Activated naive CD4-positive, alpha-beta T cell treated with anti-CD3 and anti-CD28 coated beads for 36 hours (primary cell): ENCODE measurements at regions not wholly inside any gene's neighbourhood (a gene's known extent, or its start where the extent isn't known, plus 50 kb on each side); places are given as distances from the start of the nearest gene placed in this dataset.
"Not testable (repeated sequence)": the region's sequence is repeated elsewhere in the genome, so short reads cannot be mapped to it uniquely, and the experiment has no call there.

Experiments used
- CTCF ChIA-PET: fragments of 350-600 bp; sonication (Branson Sonifier 250); formaldehyde crosslinking; loops from one replicate; lab custom pipeline; 2021; ENCODE audit warnings: antibody characterized with exemption; lab: Charles Lee
- DNase-seq: peaks from one replicate; pipeline ENCODE4 v3.0.0-alpha.2; 2020
- H3K27ac Mint-ChIP-seq: one replicate; pipeline ENCODE4 v1.8.0; 2021; ENCODE audit warnings: mild to moderate bottlenecking, mixed read lengths
- H3K27me3 Mint-ChIP-seq: one replicate; pipeline ENCODE4 v1.8.0; 2021; ENCODE audit warnings: low read depth, mixed read lengths
- H3K36me3 Mint-ChIP-seq: one replicate; pipeline ENCODE4 v1.8.0; 2021; ENCODE audit warnings: low read depth, mixed read lengths
- H3K4me1 Mint-ChIP-seq: one replicate; pipeline ENCODE4 v1.8.0; 2021; ENCODE audit warnings: low read depth, mixed read lengths
- H3K4me3 Mint-ChIP-seq: one replicate; pipeline ENCODE4 v1.8.0; 2021; ENCODE audit warnings: mild to moderate bottlenecking, moderate library complexity, mixed read lengths
- H3K9me3 Mint-ChIP-seq: one replicate; pipeline ENCODE4 v1.8.0; 2021; ENCODE audit warnings: mixed read lengths
- intact Hi-C: fragments of 100-400 bp; cut with micrococcal nuclease; formaldehyde crosslinking; loops from one replicate; pipeline ENCODE4 v1.15.1; 2023

DNA sequence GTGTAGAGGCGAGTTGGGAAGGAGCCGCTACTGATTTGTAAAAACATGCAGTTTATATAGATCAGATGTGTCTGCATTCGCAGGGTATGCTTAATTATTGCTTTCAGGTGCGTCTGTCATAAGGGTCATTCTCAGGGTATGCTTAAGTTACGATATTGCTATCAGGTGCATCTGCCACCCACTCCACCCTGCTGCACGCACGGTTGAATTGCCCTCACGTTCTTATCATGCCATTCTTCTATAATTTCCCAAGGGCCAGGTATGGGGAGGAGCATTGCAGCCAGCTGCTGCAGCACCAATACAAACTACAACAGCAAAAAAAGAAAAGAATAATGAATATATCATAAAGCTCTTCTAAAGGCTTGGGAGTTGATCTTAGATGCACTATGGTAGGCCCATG is 230.0 kb downstream of the KBTBD8 start:
- Mint-ChIP-seq H3K4me1 (no peaks in the 10 kb centered on the region), H3K27me3 (no peaks in the 10 kb centered on the region), H3K27ac (no peak overlapping the region), H3K9me3 (no peaks in the 10 kb centered on the region), H3K36me3 (no peaks in the 10 kb centered on the region), H3K4me3 (no peak overlapping the region)
- DNase-seq, result no peak
- CTCF ChIA-PET, result interaction anchor here (1.9 kb wide), 1 partner anchor 114 kb away, joined by 5 read pairs; no protein-coding TSS in a partner anchor
- intact Hi-C loops, result no loop called here

DNA sequence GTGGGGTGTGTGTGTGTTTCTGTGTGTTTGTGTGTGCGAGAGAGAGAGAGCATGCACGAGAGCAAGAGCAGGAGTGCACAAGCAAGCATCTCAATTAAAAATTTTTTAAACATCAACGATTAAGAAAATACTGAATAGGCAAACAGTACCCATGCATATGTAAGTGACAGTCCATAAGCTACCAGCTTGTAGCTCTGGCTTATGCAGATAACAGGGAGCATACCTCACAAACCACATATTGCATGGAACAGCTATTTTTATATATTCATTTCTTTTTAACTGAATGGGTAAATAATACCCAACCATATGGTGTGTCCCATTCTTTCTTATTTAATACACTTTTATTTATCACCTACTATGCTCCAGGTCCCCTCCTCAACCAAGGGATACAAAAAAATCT is 234.5 kb downstream of the KBTBD8 start:
- DNase-seq, result no peak
- Mint-ChIP-seq H3K4me3 (no peak overlapping the region), H3K9me3 (no peaks in the 10 kb centered on the region), H3K36me3 (no peaks in the 10 kb centered on the region), H3K27ac (no peak overlapping the region), H3K27me3 (no peaks in the 10 kb centered on the region), H3K4me1 (no peaks in the 10 kb centered on the region)
- intact Hi-C loops, result no loop called here
- CTCF ChIA-PET, result no interaction called here

DNA sequence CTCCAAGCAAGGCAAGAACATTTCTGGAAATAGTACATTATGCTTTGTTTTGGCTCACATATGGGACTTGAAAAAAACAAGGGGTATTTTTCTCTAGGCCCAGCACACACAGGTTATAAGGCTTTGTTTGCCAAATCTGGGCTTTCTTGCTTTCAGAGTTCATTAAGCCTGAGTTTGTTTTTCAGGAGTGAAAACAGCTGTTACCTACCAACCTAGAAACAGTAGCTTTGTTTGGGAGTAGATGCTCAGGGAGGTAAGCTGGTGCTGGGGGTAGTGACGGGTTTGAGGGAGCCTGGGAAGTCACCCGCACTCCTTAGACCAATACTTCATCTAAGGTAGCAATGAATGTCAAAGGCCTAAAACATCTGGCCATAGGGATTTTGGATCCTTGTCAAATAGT is 241.2 kb downstream of the KBTBD8 start:
- H3K27me3 Mint-ChIP-seq, result no peaks in the 10 kb centered on the region
- CTCF ChIA-PET, result interaction anchor here (0.6 kb wide), 1 partner anchor 8 kb away, joined by 3 read pairs; no protein-coding TSS in a partner anchor
- intact Hi-C loops, result no loop called here
- H3K4me1 Mint-ChIP-seq, result no peaks in the 10 kb centered on the region
- H3K4me3 Mint-ChIP-seq, result no peak overlapping the region
- no peak overlapping the region for H3K27ac Mint-ChIP-seq
- no peaks in the 10 kb centered on the region for H3K9me3 Mint-ChIP-seq
- no peak for DNase-seq
- no peaks in the 10 kb centered on the region for H3K36me3 Mint-ChIP-seq

- H3K4me1 Mint-ChIP-seq, result no peaks in the 10 kb centered on the region
- H3K27me3 Mint-ChIP-seq, result no peaks in the 10 kb centered on the region
Measured at GRCh38 chr3:67241084-67241483, 243.0 kb downstream of the KBTBD8 start.

GRCh38 chr3:67244130-67244529 is 246.0 kb downstream of the KBTBD8 start:
- no peak overlapping the region for H3K27ac Mint-ChIP-seq
- H3K9me3 Mint-ChIP-seq, result no peaks in the 10 kb centered on the region
- H3K4me3 Mint-ChIP-seq, result no peak overlapping the region
- no peak for DNase-seq
- no peaks in the 10 kb centered on the region for H3K4me1 Mint-ChIP-seq
- H3K27me3 Mint-ChIP-seq, result no peaks in the 10 kb centered on the region
- CTCF ChIA-PET, result no interaction called here
- no peaks in the 10 kb centered on the region for H3K36me3 Mint-ChIP-seq
- intact Hi-C loops, result no loop called here

More at GRCh38 chr3:67241084-67241483, 243.0 kb downstream of the KBTBD8 start:
- CTCF ChIA-PET, result no interaction called here
- DNase-seq, result no peak
- H3K9me3 Mint-ChIP-seq, result no peaks in the 10 kb centered on the region
- no peak overlapping the region for H3K27ac Mint-ChIP-seq
- no peak overlapping the region for H3K4me3 Mint-ChIP-seq
- intact Hi-C loops, result no loop called here
- no peaks in the 10 kb centered on the region for H3K36me3 Mint-ChIP-seq

GRCh38 chr3:67245545-67245944 is 247.4 kb downstream of the KBTBD8 start:
- CTCF ChIA-PET, result no interaction called here
- intact Hi-C loops, result no loop called here
- no peak overlapping the region for H3K4me3 Mint-ChIP-seq

DNA sequence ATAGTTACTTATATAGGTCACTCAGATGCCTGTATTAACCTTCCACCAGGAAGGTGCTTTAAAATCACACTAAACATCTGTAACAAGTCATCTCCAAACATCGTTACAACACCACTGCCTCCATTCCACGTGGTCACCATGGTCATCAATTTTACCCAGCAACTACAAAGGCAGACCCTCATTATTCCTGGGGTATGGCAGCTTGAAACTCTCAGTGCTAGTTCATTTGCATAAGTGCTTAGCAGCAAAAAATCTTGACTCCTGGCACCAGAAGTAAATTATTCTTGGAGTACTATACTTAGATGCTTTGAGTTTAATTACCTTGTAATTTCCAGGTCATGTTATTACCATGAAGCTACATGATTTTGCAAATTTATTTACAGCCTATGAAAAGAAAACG is 250.6 kb downstream of the KBTBD8 start:
- H3K4me3 Mint-ChIP-seq, result no peak overlapping the region
- H3K27me3 Mint-ChIP-seq, result no peaks in the 10 kb centered on the region
- H3K9me3 Mint-ChIP-seq, result peaks cover 2% of the 10 kb centered on the region
- intact Hi-C loops, result no loop called here
- no peaks in the 10 kb centered on the region for H3K36me3 Mint-ChIP-seq
- CTCF ChIA-PET, result interaction anchor here (1.3 kb wide), 1 partner anchor 277 kb away, joined by 3 read pairs; no protein-coding TSS in a partner anchor
- no peak for DNase-seq
- H3K27ac Mint-ChIP-seq, result no peak overlapping the region
- no peaks in the 10 kb centered on the region for H3K4me1 Mint-ChIP-seq

More at GRCh38 chr3:67245545-67245944, 247.4 kb downstream of the KBTBD8 start:
- Mint-ChIP-seq H3K4me1 (no peaks in the 10 kb centered on the region), H3K27me3 (no peaks in the 10 kb centered on the region), H3K27ac (no peak overlapping the region), H3K9me3 (no peaks in the 10 kb centered on the region), H3K36me3 (no peaks in the 10 kb centered on the region)
- DNase-seq, result no peak

- intact Hi-C loops, H3K36me3 Mint-ChIP-seq, H3K4me3 Mint-ChIP-seq: not testable (repeated sequence)
Measured at GRCh38 chr3:67252906-67253305, 254.8 kb downstream of the KBTBD8 start.

GRCh38 chr3:67278015-67278618 is 280.0 kb downstream of the KBTBD8 start:
- Mint-ChIP-seq H3K27ac (no peak overlapping the region), H3K36me3 (peaks cover 4% of the 10 kb centered on the region), H3K4me3 (no peak overlapping the region), H3K27me3 (no peaks in the 10 kb centered on the region), H3K9me3 (peaks cover 4% of the 10 kb centered on the region), H3K4me1 (no peaks in the 10 kb centered on the region)
- DNase-seq, result no peak
- CTCF ChIA-PET, result no interaction called here
- intact Hi-C loops, result no loop called here

More at GRCh38 chr3:67252906-67253305, 254.8 kb downstream of the KBTBD8 start:
- H3K27me3 Mint-ChIP-seq, CTCF ChIA-PET, H3K9me3 Mint-ChIP-seq, DNase-seq, H3K27ac Mint-ChIP-seq, H3K4me1 Mint-ChIP-seq: not testable (repeated sequence)

GRCh38 chr3:67286586-67286985 is 288.5 kb downstream of the KBTBD8 start:
- peaks cover 3% of the 10 kb centered on the region for H3K36me3 Mint-ChIP-seq
- H3K27me3 Mint-ChIP-seq, result no peaks in the 10 kb centered on the region
- no peaks in the 10 kb centered on the region for H3K4me1 Mint-ChIP-seq
- peaks cover 4% of the 10 kb centered on the region for H3K9me3 Mint-ChIP-seq
- no peak overlapping the region for H3K27ac Mint-ChIP-seq
- DNase-seq, result no peak
- H3K4me3 Mint-ChIP-seq, result no peak overlapping the region
- intact Hi-C loops, result no loop called here
- CTCF ChIA-PET, result no interaction called here

DNA sequence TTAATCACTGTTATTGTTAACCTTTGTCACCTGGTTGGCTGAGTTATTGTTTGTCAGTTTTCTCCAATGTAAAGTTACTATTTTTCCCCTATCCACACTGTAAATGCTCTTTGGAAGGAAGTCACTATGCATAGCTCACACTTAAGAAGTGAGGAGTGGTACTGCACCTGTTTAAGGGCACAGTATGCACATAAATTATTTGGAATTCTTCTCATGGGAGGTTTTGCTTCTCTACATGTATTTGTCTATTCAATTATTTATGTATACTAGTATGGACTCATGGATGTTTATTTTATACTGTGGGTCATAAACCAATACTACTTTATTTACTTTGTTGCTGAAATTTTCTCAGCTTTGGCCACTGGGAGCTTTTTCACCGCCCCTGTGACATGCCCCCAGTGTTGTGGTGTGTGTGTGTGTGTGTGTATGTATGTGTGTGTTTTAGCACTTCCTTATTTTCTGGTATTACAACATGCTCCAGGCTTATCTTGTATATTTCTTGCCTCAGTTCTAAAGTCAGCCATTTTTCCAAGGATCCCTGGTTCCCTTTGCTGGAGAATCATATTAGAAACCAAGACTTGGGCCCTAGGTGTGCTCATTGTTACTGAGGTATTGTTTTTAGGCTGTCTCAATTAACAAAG is 290.5 kb downstream of the KBTBD8 start:
- no peaks in the 10 kb centered on the region for H3K36me3 Mint-ChIP-seq
- H3K27me3 Mint-ChIP-seq, result no peaks in the 10 kb centered on the region
- intact Hi-C loops, result no loop called here
- no peaks in the 10 kb centered on the region for H3K9me3 Mint-ChIP-seq
- DNase-seq, result no peak
- CTCF ChIA-PET, result no interaction called here
- H3K4me3 Mint-ChIP-seq, result no peak overlapping the region
- H3K27ac Mint-ChIP-seq, result no peak overlapping the region
- H3K4me1 Mint-ChIP-seq, result no peaks in the 10 kb centered on the region

GRCh38 chr3:67289626-67290025 is 291.5 kb downstream of the KBTBD8 start:
- no peak overlapping the region for H3K4me3 Mint-ChIP-seq
- H3K9me3 Mint-ChIP-seq, result no peaks in the 10 kb centered on the region
- CTCF ChIA-PET, result no interaction called here
- H3K36me3 Mint-ChIP-seq, result no peaks in the 10 kb centered on the region
- DNase-seq, result no peak
- H3K27me3 Mint-ChIP-seq, result no peaks in the 10 kb centered on the region
- no peaks in the 10 kb centered on the region for H3K4me1 Mint-ChIP-seq
- H3K27ac Mint-ChIP-seq, result no peak overlapping the region
- intact Hi-C loops, result no loop called here

DNA sequence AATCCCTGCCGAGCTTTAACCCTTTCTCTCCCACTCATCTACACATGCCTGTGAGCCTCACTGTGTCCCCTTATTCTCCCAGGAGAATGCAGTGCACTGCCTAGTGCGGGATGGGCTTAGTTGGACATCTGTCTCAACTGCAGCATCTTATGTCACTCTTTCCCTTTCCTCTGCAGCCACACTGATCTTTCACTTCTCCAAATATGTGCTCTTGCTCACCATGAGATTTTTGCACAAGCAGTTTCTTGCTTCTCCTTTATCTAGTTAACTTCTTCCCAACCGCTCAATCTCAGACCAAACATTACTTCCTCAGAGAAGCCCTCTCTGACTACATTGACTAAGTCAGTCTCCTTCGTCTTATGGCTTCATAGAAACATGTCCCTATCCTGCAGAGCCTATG is 292.3 kb downstream of the KBTBD8 start:
- H3K4me1 Mint-ChIP-seq, result no peaks in the 10 kb centered on the region
- CTCF ChIA-PET, result interaction anchor here (1.4 kb wide), 1 partner anchor 176 kb away, joined by 4 read pairs; no protein-coding TSS in a partner anchor
- no peak for DNase-seq
- H3K9me3 Mint-ChIP-seq, result no peaks in the 10 kb centered on the region
- H3K36me3 Mint-ChIP-seq, result no peaks in the 10 kb centered on the region
- H3K27me3 Mint-ChIP-seq, result no peaks in the 10 kb centered on the region
- no peak overlapping the region for H3K27ac Mint-ChIP-seq
- H3K4me3 Mint-ChIP-seq, result no peak overlapping the region
- intact Hi-C loops, result no loop called here
